ENCODE measurements at regions not wholly inside any gene's neighbourhood (a gene's known extent, or its start where the extent isn't known, plus 50 kb on each side); places are given as distances from the start of the nearest gene placed in this dataset.
"Not testable (repeated sequence)": the region's sequence is repeated elsewhere in the genome, so short reads cannot be mapped to it uniquely, and the experiment has no call there.

- DNase-seq (ENCODE audit: low read depth in 2 of 2, low spot score in 1 of 2): no peak
Observed at GRCh38 chr16:85449885-85450245, 163.3 kb upstream of the GSE1 start.

- not testable (repeated sequence) for DNase-seq (ENCODE audit: low read depth in 2 of 2, low spot score in 1 of 2)
Observed at GRCh38 chr16:85451142-85451541, 162.0 kb upstream of the GSE1 start.

- no peak for DNase-seq (ENCODE audit: low read depth in 2 of 2, low spot score in 1 of 2)
Observed at GRCh38 chr16:85451641-85452363, 161.3 kb upstream of the GSE1 start.

- DNase-seq (ENCODE audit: low read depth in 2 of 2, low spot score in 1 of 2): no peak
Observed at GRCh38 chr16:85452364-85453193, 160.5 kb upstream of the GSE1 start.

GRCh38 chr16:85453194-85453678, 159.9 kb upstream of the GSE1 start:
- DNase-seq (ENCODE audit: low read depth in 2 of 2, low spot score in 1 of 2): no peak

GRCh38 chr16:85453703-85454102, 159.4 kb upstream of the GSE1 start:
- no peak for DNase-seq (ENCODE audit: low read depth in 2 of 2, low spot score in 1 of 2)

GRCh38 chr16:85454171-85454872, 158.8 kb upstream of the GSE1 start:
- no peak for DNase-seq (ENCODE audit: low read depth in 2 of 2, low spot score in 1 of 2)

- no peak for DNase-seq (ENCODE audit: low read depth in 2 of 2, low spot score in 1 of 2)
Observed at GRCh38 chr16:85455534-85455933, 157.6 kb upstream of the GSE1 start.

GRCh38 chr16:85457366-85457765, 155.8 kb upstream of the GSE1 start:
- no peak for DNase-seq (ENCODE audit: low read depth in 2 of 2, low spot score in 1 of 2)

- no peak for DNase-seq (ENCODE audit: low read depth in 2 of 2, low spot score in 1 of 2)
Observed at GRCh38 chr16:85458968-85459367, 154.2 kb upstream of the GSE1 start.

- DNase-seq (ENCODE audit: low read depth in 2 of 2, low spot score in 1 of 2): no peak
Observed at GRCh38 chr16:85459529-85460251, 153.4 kb upstream of the GSE1 start.

- DNase-seq (ENCODE audit: low read depth in 2 of 2, low spot score in 1 of 2): no peak
Observed at GRCh38 chr16:85460252-85461021, 152.7 kb upstream of the GSE1 start.

GRCh38 chr16:85461022-85461813, 151.9 kb upstream of the GSE1 start:
- DNase-seq (ENCODE audit: low read depth in 2 of 2, low spot score in 1 of 2): no peak

GRCh38 chr16:85461814-85462713, 151.1 kb upstream of the GSE1 start:
- DNase-seq (ENCODE audit: low read depth in 2 of 2, low spot score in 1 of 2): no peak

GRCh38 chr16:85462714-85463611, 150.2 kb upstream of the GSE1 start:
- DNase-seq (ENCODE audit: low read depth in 2 of 2, low spot score in 1 of 2): no peak

- DNase-seq (ENCODE audit: low read depth in 2 of 2, low spot score in 1 of 2): no peak
Observed at GRCh38 chr16:85463672-85464382, 149.3 kb upstream of the GSE1 start.

Measured in stimulated activated CD8-positive, alpha-beta memory T cell treated with anti-CD3 and anti-CD28 coated beads, Interleukin-4, amount 100 ng/mL, for 4 hours (primary cell).